ENCODE measurements at regions not wholly inside any gene's neighbourhood (a gene's known extent, or its start where the extent isn't known, plus 50 kb on each side); places are given as distances from the start of the nearest gene placed in this dataset.

DNA sequence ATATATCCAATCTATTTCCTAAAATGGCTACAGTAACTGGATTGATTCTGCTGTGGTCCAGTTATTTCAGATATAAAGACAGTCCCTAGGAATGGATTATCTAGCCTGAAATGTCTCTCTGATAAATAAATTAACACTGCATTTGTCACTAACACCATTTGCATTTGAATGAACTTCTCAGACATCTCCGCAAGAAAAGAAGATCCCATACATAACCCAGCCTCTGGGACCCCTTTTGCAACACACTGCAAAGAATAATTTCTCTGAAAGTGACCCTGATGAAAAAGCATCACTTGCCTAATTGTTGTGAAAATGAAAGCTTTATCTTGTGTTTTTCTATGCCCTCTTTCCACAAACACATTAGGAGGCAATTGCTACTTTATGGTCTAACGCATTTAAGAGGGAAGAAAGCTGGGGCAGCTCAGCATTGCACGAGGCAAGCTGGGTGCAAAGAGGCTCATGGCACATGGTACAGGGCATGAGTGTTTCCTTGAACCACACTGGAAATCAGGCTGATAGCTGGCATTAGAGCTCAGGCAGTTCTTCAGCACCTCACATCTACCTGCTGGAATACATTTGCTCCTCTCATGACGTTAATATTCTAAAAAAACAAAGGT lies 379.9 kb downstream of the IRS2 start:
- TF ChIP-seq, protein P1, sequence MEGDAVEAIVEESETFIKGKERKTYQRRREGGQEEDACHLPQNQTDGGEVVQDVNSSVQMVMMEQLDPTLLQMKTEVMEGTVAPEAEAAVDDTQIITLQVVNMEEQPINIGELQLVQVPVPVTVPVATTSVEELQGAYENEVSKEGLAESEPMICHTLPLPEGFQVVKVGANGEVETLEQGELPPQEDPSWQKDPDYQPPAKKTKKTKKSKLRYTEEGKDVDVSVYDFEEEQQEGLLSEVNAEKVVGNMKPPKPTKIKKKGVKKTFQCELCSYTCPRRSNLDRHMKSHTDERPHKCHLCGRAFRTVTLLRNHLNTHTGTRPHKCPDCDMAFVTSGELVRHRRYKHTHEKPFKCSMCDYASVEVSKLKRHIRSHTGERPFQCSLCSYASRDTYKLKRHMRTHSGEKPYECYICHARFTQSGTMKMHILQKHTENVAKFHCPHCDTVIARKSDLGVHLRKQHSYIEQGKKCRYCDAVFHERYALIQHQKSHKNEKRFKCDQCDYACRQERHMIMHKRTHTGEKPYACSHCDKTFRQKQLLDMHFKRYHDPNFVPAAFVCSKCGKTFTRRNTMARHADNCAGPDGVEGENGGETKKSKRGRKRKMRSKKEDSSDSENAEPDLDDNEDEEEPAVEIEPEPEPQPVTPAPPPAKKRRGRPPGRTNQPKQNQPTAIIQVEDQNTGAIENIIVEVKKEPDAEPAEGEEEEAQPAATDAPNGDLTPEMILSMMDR (IDR thresholded peaks at IDR 0.05; ENCODE audit: insufficient read depth, low read depth, low read length), result no peak
- TF ChIP-seq EZH2 (IDR thresholded peaks at IDR 0.05; ENCODE audit: insufficient read depth, low read length), result no peak
